ENCODE measurements at regions not wholly inside any gene's neighbourhood (a gene's known extent, or its start where the extent isn't known, plus 50 kb on each side); places are given as distances from the start of the nearest gene placed in this dataset.

- DNase-seq (ENCODE audit: low read depth), result no peak
- H3K4me3 ChIP-seq (ENCODE audit: low read length), result no peak overlapping the region
- no peak for TF ChIP-seq CTCF (conservative IDR thresholded peaks at IDR 0.05; ENCODE audit: low read length)
Measured at GRCh38 chr3:54071601-54072000, 50.8 kb upstream of the CACNA2D3 start.

GRCh38 chr3:54069961-54070360 lies 52.4 kb upstream of the CACNA2D3 start:
- DNase-seq (ENCODE audit: low read depth), result no peak
- no peak for TF ChIP-seq CTCF (conservative IDR thresholded peaks at IDR 0.05; ENCODE audit: low read length)
- no peak overlapping the region for H3K4me3 ChIP-seq (ENCODE audit: low read length)

GRCh38 chr3:54067055-54067698 lies 55.2 kb upstream of the CACNA2D3 start:
- no peak for DNase-seq (ENCODE audit: low read depth)
- no peak for TF ChIP-seq CTCF (conservative IDR thresholded peaks at IDR 0.05; ENCODE audit: low read length)
- no peak overlapping the region for H3K4me3 ChIP-seq (ENCODE audit: low read length)

DNA sequence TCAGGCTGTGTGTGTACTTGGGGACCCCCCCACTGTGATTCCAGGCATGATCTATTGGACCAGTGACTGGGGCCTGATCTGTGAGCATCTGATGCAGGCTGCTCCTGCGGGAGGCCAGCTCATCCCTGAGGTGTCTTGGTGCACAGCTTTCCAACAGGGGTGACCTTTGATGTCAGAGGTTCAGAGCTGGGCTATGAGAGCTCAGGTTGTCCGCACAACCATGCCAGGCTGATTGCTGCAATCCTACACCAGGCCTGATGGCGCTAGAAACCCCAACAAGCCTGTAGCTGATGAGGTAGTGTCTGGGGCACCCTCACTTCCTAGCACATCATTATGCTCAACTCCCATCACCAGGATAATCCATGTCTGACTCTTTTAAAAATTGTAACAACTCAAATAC lies 56.1 kb upstream of the CACNA2D3 start:
- TF ChIP-seq CTCF (conservative IDR thresholded peaks at IDR 0.05; ENCODE audit: low read length), result no peak
- no peak for DNase-seq (ENCODE audit: low read depth)
- no peak overlapping the region for H3K4me3 ChIP-seq (ENCODE audit: low read length)

GRCh38 chr3:54065586-54065985 lies 56.8 kb upstream of the CACNA2D3 start:
- DNase-seq (ENCODE audit: low read depth), result no peak
- H3K4me3 ChIP-seq (ENCODE audit: low read length), result no peak overlapping the region
- no peak for TF ChIP-seq CTCF (conservative IDR thresholded peaks at IDR 0.05; ENCODE audit: low read length)

DNA sequence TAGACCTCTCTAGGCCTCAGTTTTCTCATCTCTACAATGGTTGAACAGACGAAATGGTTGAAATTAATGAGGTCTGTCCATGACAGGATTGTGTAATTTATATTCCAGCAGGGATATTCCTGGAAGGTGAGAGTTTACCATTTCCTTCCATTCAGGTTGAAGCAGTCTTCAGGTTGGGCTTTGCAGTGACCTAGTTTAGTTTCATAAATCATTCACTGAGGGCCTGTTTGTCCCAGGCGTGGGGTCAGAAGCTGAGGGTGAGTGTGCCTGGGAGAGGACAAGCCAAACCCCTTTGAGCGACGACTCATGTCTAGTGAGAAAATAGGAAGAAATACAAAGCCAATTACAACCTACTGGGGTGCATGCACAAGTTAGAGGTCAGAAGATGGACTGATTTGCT lies 57.2 kb upstream of the CACNA2D3 start:
- no peak overlapping the region for H3K4me3 ChIP-seq (ENCODE audit: low read length)
- DNase-seq (ENCODE audit: low read depth), result no peak
- TF ChIP-seq CTCF (conservative IDR thresholded peaks at IDR 0.05; ENCODE audit: low read length), result no peak

- DNase-seq (ENCODE audit: low read depth), result no peak
- H3K4me3 ChIP-seq (ENCODE audit: low read length), result no peak overlapping the region
- TF ChIP-seq CTCF (conservative IDR thresholded peaks at IDR 0.05; ENCODE audit: low read length), result no peak
Measured at GRCh38 chr3:54064486-54064885, 57.9 kb upstream of the CACNA2D3 start.
